HG02973 (cell line): ENCODE measurements at regions not wholly inside any gene's neighbourhood (a gene's known extent, or its start where the extent isn't known, plus 50 kb on each side); places are given as distances from the start of the nearest gene placed in this dataset.

Experiments used
- ATAC-seq: cut with Tn5 transposase; IDR thresholded peaks from one replicate; pipeline ENCODE4 v1.9.1; 2021; ENCODE audit warnings: moderate library complexity; ENCODE audit not compliant: unreplicated experiment

DNA sequence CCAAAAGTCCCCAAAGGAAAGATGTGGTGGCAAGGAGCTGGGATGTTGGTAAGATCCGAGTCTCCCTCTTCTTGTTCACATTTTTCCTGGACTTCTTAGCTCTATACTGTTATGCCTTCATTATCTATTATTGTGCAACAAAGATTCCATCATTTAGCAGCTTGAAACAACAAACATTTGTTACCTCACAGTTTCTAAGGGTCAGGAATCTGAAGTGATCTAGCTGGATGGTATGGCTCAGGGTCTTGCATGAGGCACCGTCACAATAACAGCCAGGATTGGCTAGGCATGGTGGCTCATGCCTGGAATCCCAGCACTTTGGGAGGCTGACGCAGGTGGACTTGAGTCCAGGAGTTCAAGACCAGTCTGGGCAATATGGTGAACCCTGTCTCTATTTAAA lies 51.1 kb upstream of the KRAS start:
- no peak for ATAC-seq
